ENCODE measurements at regions not wholly inside any gene's neighbourhood (a gene's known extent, or its start where the extent isn't known, plus 50 kb on each side); places are given as distances from the start of the nearest gene placed in this dataset.

GRCh38 chr5:77851176-77852067, 75.3 kb upstream of the TBCA start:
- Mint-ChIP-seq H3K4me1 (ENCODE audit: unreplicated experiment) (peaks cover 23% of the 10 kb centered on the region), H3K27ac (peak overlapping the region; percentile 77), H3K4me3 (peak overlapping the region; percentile 85), H3K36me3 (peaks cover 4% of the 10 kb centered on the region), H3K27me3 (peaks cover 90% of the 10 kb centered on the region), H3K9me3 (no peaks in the 10 kb centered on the region)
- TF ChIP-seq, protein P1, sequence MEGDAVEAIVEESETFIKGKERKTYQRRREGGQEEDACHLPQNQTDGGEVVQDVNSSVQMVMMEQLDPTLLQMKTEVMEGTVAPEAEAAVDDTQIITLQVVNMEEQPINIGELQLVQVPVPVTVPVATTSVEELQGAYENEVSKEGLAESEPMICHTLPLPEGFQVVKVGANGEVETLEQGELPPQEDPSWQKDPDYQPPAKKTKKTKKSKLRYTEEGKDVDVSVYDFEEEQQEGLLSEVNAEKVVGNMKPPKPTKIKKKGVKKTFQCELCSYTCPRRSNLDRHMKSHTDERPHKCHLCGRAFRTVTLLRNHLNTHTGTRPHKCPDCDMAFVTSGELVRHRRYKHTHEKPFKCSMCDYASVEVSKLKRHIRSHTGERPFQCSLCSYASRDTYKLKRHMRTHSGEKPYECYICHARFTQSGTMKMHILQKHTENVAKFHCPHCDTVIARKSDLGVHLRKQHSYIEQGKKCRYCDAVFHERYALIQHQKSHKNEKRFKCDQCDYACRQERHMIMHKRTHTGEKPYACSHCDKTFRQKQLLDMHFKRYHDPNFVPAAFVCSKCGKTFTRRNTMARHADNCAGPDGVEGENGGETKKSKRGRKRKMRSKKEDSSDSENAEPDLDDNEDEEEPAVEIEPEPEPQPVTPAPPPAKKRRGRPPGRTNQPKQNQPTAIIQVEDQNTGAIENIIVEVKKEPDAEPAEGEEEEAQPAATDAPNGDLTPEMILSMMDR (conservative IDR thresholded peaks at IDR 0.05) = no peak
- no peak for DNase-seq (ENCODE audit: extremely low spot score, unreplicated experiment)

DNA sequence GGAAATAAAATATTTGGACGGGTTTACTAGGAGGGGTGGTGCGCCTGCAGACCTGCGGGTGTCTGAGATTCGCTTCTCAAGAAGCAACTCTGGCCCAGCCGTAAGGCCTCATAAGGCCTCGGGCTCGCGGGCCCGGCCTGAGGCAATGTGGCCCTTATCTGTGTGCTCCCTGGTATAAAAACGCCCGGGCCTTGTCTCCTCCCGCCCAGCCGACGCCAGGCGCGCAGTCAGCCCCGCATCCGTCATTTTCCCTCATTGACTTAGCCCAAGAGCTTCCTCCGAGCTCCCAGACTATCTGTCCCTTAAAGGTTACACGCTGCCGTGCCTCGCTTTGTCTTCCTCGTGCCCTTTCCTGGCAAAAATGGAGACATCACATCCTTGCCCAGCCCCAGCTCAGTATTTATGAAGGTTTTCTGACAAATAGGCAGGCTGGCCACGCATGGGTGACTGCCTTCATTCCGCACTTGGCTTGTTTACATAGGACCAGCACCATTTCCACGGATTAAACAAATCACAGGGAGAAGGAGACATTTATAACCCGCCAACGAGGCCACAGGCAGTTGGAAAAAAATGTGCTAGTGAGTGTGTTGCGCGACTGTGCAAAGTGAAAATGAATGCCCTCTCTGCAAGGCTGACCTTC, 74.5 kb upstream of the TBCA start:
- H3K27ac Mint-ChIP-seq = peak overlapping the region; percentile 40
- H3K27me3 Mint-ChIP-seq = peaks cover 91% of the 10 kb centered on the region
- peak overlapping the region; percentile 85 for H3K4me3 Mint-ChIP-seq
- H3K4me1 Mint-ChIP-seq (ENCODE audit: unreplicated experiment) = peaks cover 23% of the 10 kb centered on the region
- TF ChIP-seq, protein P1 (conservative IDR thresholded peaks at IDR 0.05) = no peak
- H3K36me3 Mint-ChIP-seq = peaks cover 4% of the 10 kb centered on the region
- H3K9me3 Mint-ChIP-seq = no peaks in the 10 kb centered on the region
- no peak for DNase-seq (ENCODE audit: extremely low spot score, unreplicated experiment)

GRCh38 chr5:77849308-77849900, 73.3 kb upstream of the TBCA start:
- Mint-ChIP-seq H3K4me1 (ENCODE audit: unreplicated experiment) (peaks cover 23% of the 10 kb centered on the region), H3K9me3 (no peaks in the 10 kb centered on the region), H3K4me3 (peak overlapping the region; percentile 85), H3K27ac (no peak overlapping the region), H3K36me3 (peaks cover 4% of the 10 kb centered on the region), H3K27me3 (peaks cover 98% of the 10 kb centered on the region)
- no peak for DNase-seq (ENCODE audit: extremely low spot score, unreplicated experiment)
- TF ChIP-seq, protein P1 (conservative IDR thresholded peaks at IDR 0.05) = no peak

DNA sequence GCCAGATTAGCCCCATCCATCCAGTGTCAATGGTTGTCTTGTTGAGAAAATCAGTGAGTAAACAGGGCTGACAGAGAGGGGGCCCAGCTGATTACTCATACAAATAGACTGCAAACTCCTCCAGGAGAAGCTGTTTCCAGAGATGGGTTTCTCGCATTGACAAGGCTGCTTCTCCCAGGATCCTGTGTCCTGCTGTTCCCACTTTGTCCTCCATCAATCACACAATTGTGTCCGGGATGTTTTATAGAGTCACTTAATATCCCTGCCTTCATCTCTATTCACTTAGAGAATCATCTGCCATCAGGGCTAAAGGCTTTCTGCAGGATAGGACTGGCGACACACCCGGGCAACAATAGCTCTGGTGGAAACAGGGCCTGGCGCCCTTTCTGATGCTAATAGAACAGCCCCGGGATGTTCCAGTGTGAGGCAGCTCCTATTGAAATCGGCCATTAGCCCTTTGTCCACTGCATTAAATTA, 71.7 kb upstream of the TBCA start:
- no peak overlapping the region for H3K27ac Mint-ChIP-seq
- peaks cover 4% of the 10 kb centered on the region for H3K36me3 Mint-ChIP-seq
- DNase-seq (ENCODE audit: extremely low spot score, unreplicated experiment) = no peak
- H3K9me3 Mint-ChIP-seq = no peaks in the 10 kb centered on the region
- H3K27me3 Mint-ChIP-seq = peaks cover 99% of the 10 kb centered on the region
- TF ChIP-seq, protein P1 (conservative IDR thresholded peaks at IDR 0.05) = no peak
- peak overlapping the region; percentile 36 for H3K4me3 Mint-ChIP-seq
- H3K4me1 Mint-ChIP-seq (ENCODE audit: unreplicated experiment) = peaks cover 17% of the 10 kb centered on the region

DNA sequence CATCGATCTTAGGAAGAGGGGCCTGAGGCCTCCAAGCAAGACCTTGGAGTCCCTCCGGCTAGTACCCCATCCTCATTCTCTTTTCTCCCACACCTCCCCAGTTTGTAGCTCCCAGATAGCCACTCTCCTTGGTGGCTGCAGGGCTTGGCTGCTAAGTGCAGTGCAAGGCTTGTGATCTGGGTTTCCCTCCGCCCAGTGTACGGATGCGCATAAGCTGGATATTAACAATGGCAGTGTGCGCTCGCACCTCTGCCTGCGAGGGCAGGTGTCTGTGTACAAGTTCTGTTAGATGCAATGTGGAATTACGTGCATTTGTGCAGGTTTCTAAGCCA, 71.0 kb upstream of the TBCA start:
- Mint-ChIP-seq H3K9me3 (no peaks in the 10 kb centered on the region), H3K4me1 (ENCODE audit: unreplicated experiment) (peaks cover 16% of the 10 kb centered on the region), H3K4me3 (peak overlapping the region; percentile 4), H3K36me3 (peaks cover 4% of the 10 kb centered on the region), H3K27ac (no peak overlapping the region), H3K27me3 (peaks cover 99% of the 10 kb centered on the region)
- TF ChIP-seq, protein P1 (conservative IDR thresholded peaks at IDR 0.05) = no peak
- no peak for DNase-seq (ENCODE audit: extremely low spot score, unreplicated experiment)
